ENCODE measurements at regions not wholly inside any gene's neighbourhood (a gene's known extent, or its start where the extent isn't known, plus 50 kb on each side); places are given as distances from the start of the nearest gene placed in this dataset.

DNA sequence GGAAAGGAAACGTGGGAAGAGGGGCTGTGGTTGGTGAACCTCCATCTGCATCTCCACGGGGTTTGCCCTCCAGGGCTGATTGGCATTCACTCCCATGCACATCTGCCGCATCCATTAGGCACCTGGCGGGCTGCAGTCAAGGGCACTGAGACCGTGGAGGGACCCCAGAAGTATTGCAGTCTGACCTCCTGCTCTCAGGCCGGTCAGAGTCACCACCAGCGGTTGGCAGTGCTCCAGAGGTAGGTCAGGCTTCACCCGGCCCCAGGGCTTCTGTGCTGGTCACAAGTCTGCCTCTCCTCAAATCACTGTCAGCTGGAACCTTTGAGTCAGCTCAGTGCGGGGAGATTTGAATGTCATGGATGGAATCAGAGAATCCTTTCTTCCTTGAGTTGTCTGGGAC is 132.3 kb downstream of the PAPOLA start:
- TF ChIP-seq, protein P1, sequence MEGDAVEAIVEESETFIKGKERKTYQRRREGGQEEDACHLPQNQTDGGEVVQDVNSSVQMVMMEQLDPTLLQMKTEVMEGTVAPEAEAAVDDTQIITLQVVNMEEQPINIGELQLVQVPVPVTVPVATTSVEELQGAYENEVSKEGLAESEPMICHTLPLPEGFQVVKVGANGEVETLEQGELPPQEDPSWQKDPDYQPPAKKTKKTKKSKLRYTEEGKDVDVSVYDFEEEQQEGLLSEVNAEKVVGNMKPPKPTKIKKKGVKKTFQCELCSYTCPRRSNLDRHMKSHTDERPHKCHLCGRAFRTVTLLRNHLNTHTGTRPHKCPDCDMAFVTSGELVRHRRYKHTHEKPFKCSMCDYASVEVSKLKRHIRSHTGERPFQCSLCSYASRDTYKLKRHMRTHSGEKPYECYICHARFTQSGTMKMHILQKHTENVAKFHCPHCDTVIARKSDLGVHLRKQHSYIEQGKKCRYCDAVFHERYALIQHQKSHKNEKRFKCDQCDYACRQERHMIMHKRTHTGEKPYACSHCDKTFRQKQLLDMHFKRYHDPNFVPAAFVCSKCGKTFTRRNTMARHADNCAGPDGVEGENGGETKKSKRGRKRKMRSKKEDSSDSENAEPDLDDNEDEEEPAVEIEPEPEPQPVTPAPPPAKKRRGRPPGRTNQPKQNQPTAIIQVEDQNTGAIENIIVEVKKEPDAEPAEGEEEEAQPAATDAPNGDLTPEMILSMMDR (conservative IDR thresholded peaks at IDR 0.05; ENCODE audit: low read depth in 2 of 2) = no peak
- TF ChIP-seq JUNB (IDR thresholded peaks at IDR 0.05; ENCODE audit: unreplicated experiment) (no peak), POLR2AphosphoS5 (IDR thresholded peaks at IDR 0.05; ENCODE audit: low read depth) (no peak), EZH2phosphoT487 (IDR thresholded peaks at IDR 0.05; ENCODE audit: unreplicated experiment) (no peak), REST (IDR thresholded peaks at IDR 0.05; ENCODE audit: unreplicated experiment) (no peak), EZH2 (IDR thresholded peaks at IDR 0.05; ENCODE audit: low read depth, unreplicated experiment) (no peak), ZNF114 (CRISPR knock-in tag; IDR thresholded peaks at IDR 0.05) (no peak), CREB1 (CRISPR knock-in tag; IDR thresholded peaks at IDR 0.05; ENCODE audit: low read depth) (no peak), ZNF331 (CRISPR knock-in tag; IDR thresholded peaks at IDR 0.05; ENCODE audit: low read depth) (no peak), NANOG (IDR thresholded peaks at IDR 0.05; ENCODE audit: borderline replicate concordance) (no peak), ZNF462 (CRISPR knock-in tag; IDR thresholded peaks at IDR 0.05) (no peak), STAT1 (IDR thresholded peaks at IDR 0.05; ENCODE audit: unreplicated experiment) (no peak)
- TF ChIP-seq, protein P2, sequence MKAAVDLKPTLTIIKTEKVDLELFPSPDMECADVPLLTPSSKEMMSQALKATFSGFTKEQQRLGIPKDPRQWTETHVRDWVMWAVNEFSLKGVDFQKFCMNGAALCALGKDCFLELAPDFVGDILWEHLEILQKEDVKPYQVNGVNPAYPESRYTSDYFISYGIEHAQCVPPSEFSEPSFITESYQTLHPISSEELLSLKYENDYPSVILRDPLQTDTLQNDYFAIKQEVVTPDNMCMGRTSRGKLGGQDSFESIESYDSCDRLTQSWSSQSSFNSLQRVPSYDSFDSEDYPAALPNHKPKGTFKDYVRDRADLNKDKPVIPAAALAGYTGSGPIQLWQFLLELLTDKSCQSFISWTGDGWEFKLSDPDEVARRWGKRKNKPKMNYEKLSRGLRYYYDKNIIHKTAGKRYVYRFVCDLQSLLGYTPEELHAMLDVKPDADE (IDR thresholded peaks at IDR 0.05) = no peak

Data from GM23338 (cell line).